Muscle of leg (tissue), 3 donors: ENCODE measurements at regions not wholly inside any gene's neighbourhood (a gene's known extent, or its start where the extent isn't known, plus 50 kb on each side); places are given as distances from the start of the nearest gene placed in this dataset.

ENCODE experiments used
- DNase-seq: peaks from one replicate; pipeline ENCODE4 v3.0.0; 2013
- H3K27ac ChIP-seq: one replicate; pipeline ENCODE4 v1.5.1; 2013; ENCODE audit warnings: mild to moderate bottlenecking, low read length, control low read depth
- H3K27me3 ChIP-seq: one replicate; pipeline ENCODE4 v1.6.1; 2013; ENCODE audit warnings: low read length; ENCODE audit not compliant: control insufficient read depth, insufficient read depth
- H3K36me3 ChIP-seq: one replicate; pipeline ENCODE4 v1.6.1; 2013; ENCODE audit warnings: low read length; ENCODE audit not compliant: control insufficient read depth, insufficient read depth
- H3K4me1 ChIP-seq: one replicate; pipeline ENCODE4 v1.6.1; 2013; ENCODE audit warnings: low read length; ENCODE audit not compliant: control insufficient read depth, insufficient read depth
- H3K4me3 ChIP-seq: one replicate; pipeline ENCODE4 v1.5.1; 2013; ENCODE audit warnings: low read length, control low read depth
- H3K9me3 ChIP-seq: replicated peaks from 2 replicates; pipeline ENCODE4 v1.6.1; 2013; ENCODE audit warnings: low read depth, low read length; ENCODE audit not compliant: control insufficient read depth
- WGBS: methylation state at CpG from one replicate; pipeline ENCODE4 v1.1.5; 2013; ENCODE audit warnings: missing lambda C conversion rate; ENCODE audit not compliant: insufficient coverage; 5-methylcytosine and 5-hydroxymethylcytosine counted together

DNA sequence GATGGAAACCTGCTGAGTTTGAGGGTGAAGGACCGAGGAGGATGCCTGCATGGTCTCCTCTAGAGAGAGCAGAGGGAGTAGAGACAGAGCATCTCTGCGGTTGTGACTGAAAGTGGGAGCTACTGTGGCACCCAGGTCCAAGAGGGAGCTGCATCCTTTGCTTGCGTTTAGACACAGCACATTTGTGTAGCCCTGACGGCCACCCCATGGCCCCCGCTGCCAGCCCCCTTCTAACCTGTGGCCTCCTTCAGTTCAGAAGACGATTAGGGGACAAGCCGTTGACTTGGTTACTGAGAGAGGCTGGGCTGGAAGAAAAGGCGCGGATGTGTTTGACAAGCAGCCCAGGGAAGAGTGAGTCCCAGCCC, 690.9 kb downstream of the BRD1 start:
- WGBS = 83% methylated on average over 8 of the region's 9 CpGs
- DNase-seq = no peak
- no peak overlapping the region for H3K4me3 ChIP-seq
- H3K27me3 ChIP-seq = no peaks in the 10 kb centered on the region
- no peaks in the 10 kb centered on the region for H3K36me3 ChIP-seq
- no peaks in the 10 kb centered on the region for H3K9me3 ChIP-seq
- H3K27ac ChIP-seq = no peak overlapping the region
- no peaks in the 10 kb centered on the region for H3K4me1 ChIP-seq

DNA sequence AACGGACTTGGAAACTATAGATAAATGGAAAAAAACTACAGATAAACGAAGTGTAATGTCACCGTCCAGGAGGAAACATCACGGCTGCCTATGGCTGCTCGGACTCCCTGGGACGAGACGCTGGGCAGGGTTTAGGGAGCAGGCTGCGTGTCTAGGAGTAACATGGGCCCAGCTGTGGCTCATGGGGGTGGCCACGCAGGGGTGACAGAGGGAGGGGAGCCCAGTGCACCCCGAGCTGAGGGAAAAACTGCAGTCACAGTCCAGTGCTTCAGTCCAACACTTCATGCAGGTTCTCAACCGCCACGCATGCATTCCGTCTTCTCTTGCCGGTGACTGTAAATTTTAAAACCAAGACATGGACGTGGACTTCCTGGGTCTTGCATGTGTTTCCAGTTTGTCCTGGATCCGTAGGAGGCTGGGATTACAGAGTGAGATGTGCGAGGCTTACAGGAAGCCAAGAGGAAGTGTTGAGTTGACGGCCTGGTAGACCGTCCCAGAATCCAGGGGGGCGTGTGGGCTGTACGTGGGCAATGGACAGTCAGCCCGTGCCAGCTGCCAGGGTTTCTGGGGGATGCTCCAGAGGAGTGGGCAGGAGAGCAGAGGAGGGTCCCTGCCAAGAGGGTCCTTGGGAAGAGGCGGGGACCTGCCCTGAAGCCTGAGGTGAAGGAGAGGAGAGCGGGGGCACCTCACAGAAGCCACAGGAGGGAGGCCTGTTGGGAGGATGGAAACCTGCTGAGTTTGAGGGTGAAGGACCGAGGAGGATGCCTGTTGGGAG, 691.4 kb downstream of the BRD1 start:
- no peak for DNase-seq
- 64% methylated on average over 25 of the region's 25 CpGs for WGBS
- no peak overlapping the region for H3K4me3 ChIP-seq
- no peaks in the 10 kb centered on the region for H3K27me3 ChIP-seq
- no peaks in the 10 kb centered on the region for H3K9me3 ChIP-seq
- H3K27ac ChIP-seq = no peak overlapping the region
- H3K4me1 ChIP-seq = no peaks in the 10 kb centered on the region
- no peaks in the 10 kb centered on the region for H3K36me3 ChIP-seq

DNA sequence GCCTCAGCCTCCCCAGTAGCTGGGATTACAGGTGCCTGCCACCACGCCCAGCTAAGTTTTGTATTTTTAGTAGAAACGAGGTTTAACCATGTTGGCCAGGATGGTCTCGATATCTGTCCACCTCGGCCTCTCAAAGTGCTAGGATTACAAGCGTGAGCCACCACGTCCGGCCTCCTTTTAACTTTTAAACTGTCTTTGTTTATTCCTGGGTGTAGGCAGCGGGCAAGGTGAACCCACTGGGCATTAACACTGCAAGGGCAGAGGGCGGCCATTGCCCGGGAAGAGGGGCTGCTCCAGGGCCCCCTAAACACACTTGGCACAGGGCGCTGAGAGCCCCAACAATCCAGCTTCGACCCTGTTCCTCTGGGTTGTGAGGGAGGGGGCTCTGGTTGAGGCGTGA, 693.6 kb downstream of the BRD1 start:
- DNase-seq = no peak
- H3K27me3 ChIP-seq = peaks cover 2% of the 10 kb centered on the region

DNA sequence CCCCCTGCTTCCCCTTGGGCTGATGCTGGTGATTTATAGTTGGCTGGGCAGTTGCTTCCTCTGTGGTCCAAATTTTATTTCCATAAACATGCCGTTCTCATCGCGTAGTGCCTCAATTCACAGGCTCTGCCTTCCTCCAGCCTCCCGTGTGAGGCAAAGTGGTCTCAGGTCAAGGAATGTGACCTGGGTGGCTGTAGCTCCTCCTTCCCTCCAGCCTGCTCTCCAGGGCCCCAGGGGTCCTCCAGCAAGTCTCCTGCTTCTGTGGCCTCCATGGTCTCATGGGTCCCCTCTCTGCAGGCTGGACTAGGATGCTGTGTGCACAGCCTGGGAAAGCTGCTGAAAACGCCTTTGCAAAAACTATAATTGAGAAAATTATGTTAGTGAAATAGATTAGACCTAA, 694.1 kb downstream of the BRD1 start:
- H3K27ac ChIP-seq = no peak overlapping the region
- H3K4me1 ChIP-seq = no peaks in the 10 kb centered on the region
- H3K4me3 ChIP-seq = no peak overlapping the region
- H3K36me3 ChIP-seq = no peaks in the 10 kb centered on the region
- no peaks in the 10 kb centered on the region for H3K9me3 ChIP-seq
- DNase-seq = no peak
- H3K27me3 ChIP-seq = peaks cover 2% of the 10 kb centered on the region
- WGBS = 11% methylated on average over 1 of the region's 5 CpGs

More for the DNA sequence above, 693.6 kb downstream of the BRD1 start:
- H3K9me3 ChIP-seq = no peaks in the 10 kb centered on the region
- H3K4me1 ChIP-seq = no peaks in the 10 kb centered on the region
- 90% methylated on average over 9 of the region's 13 CpGs for WGBS
- H3K36me3 ChIP-seq = no peaks in the 10 kb centered on the region
- H3K4me3 ChIP-seq = no peak overlapping the region
- no peak overlapping the region for H3K27ac ChIP-seq

DNA sequence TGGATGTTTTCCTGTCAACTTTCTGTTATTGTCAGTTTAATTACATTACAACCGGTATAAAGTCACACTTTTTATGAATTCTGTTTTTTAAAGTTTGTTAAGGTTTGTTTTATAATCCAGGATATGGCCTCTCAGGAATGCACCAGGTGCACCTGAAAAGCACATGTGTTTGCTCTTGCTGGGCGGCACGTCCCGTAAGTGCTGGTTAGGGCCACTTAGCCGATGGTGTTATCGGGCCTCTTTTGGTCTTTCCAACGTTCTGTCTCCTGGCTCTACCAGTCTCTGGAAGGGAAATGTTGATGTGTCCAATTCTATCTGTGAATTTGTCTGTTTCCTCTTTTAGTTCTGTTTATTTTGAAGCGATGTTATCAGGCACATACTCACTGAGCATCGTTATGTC, 695.7 kb downstream of the BRD1 start:
- 84% methylated on average over 4 of the region's 9 CpGs for WGBS
- Histone ChIP-seq H3K36me3 (no peaks in the 10 kb centered on the region), H3K9me3 (no peaks in the 10 kb centered on the region), H3K27ac (no peak overlapping the region), H3K4me3 (no peak overlapping the region), H3K4me1 (no peaks in the 10 kb centered on the region), H3K27me3 (peaks cover 2% of the 10 kb centered on the region)
- DNase-seq = no peak

DNA sequence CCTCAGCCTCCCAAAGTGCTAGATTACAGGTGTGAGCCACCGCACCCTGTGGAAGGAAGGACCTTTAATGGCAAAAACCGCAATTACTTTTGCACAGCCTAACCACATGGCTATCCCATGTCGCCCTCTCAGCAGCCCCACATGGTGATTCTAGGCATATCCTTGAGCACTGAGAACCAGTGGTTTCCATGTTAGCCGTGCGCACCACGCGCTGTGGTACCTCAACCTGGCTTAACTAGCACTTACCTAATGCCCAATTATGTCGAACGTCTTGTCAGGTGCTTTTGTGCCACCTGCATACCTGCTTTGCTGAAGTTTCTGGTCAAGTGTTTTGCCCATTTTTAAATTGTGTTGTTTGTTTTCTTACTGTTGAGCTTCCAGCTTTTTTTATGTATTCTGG, 697.9 kb downstream of the BRD1 start:
- peaks cover 2% of the 10 kb centered on the region for H3K27me3 ChIP-seq
- no peak overlapping the region for H3K4me3 ChIP-seq
- H3K4me1 ChIP-seq = no peaks in the 10 kb centered on the region
- no peak overlapping the region for H3K27ac ChIP-seq
- no peaks in the 10 kb centered on the region for H3K9me3 ChIP-seq
- no peaks in the 10 kb centered on the region for H3K36me3 ChIP-seq
- no peak for DNase-seq
- WGBS = 88% methylated on average over 6 of the region's 9 CpGs

DNA sequence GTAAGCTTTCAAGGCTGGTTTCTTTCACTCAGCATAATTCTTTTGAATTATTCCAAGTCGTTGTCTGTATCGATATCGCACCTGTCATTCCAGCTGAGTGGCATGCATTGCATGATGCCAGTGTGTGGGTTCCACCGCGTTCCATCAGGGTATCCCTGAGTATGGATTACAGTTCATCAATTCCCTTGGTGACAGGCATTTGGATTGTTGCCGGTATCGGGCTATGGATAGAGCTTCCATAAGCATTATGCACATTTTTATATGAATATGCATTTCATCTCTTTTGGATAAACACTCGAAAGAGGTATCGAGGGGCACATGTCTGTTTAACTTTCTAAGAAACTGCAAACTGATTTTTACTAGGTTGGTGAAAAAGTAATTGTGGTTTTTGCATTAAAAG, 698.8 kb downstream of the BRD1 start:
- H3K4me3 ChIP-seq = no peak overlapping the region
- DNase-seq = no peak
- H3K9me3 ChIP-seq = no peaks in the 10 kb centered on the region
- H3K4me1 ChIP-seq = no peaks in the 10 kb centered on the region
- H3K27ac ChIP-seq = no peak overlapping the region
- H3K27me3 ChIP-seq = peaks cover 2% of the 10 kb centered on the region
- 86% methylated on average over 4 of the region's 9 CpGs for WGBS
- H3K36me3 ChIP-seq = no peaks in the 10 kb centered on the region

DNA sequence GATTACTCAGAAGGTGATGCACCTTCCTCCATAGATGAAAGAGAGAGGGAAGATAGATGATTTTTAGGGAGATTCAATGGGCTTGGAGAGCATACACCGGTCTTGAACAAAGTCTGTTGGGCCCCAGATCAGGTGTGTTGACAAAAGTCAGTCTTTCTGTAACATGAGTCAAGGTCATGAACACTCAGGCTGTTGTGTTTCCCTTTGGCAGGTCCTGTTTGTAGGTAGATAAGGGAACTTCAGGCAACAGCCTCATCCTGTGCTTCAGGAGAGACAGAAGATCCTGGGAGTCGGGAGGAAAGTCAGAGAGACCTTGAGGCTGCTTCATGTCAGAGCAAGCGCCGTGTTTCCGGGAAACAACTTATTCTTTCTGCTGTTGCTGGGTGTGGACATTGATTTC, 703.1 kb downstream of the BRD1 start:
- no peak overlapping the region for H3K4me3 ChIP-seq
- H3K9me3 ChIP-seq = no peaks in the 10 kb centered on the region
- 74% methylated on average over 5 of the region's 5 CpGs for WGBS
- peaks cover 2% of the 10 kb centered on the region for H3K27me3 ChIP-seq
- peaks cover under 1% of the 10 kb centered on the region for H3K4me1 ChIP-seq
- H3K36me3 ChIP-seq = no peaks in the 10 kb centered on the region
- H3K27ac ChIP-seq = no peak overlapping the region
- DNase-seq = no peak

DNA sequence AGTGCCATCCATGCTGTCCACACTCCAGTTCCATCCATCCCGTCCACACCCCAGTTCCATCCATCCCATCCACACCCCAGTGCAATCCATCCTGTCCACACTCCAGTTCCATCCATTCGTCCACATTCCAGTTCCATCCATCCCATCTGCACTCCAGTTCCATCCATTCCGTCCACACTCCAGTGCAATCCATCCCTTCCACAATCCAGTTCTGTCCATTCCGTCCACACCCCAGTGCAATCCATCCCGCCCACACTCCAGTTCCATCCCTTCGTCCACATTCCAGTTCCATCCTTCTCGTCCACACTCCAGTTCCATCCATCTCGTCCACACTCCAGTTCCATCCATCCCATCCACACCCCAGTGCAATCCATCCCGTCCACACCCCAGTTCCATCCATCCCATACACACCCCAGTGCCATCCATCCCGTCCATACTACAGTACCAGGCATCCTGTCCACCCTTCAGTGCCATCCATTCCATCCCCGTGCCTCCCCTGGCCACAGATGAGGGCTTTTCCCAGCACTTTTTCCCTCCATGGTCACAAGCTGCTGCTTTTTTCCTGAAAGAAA, 704.0 kb downstream of the BRD1 start:
- H3K27me3 ChIP-seq = peaks cover 2% of the 10 kb centered on the region

DNA sequence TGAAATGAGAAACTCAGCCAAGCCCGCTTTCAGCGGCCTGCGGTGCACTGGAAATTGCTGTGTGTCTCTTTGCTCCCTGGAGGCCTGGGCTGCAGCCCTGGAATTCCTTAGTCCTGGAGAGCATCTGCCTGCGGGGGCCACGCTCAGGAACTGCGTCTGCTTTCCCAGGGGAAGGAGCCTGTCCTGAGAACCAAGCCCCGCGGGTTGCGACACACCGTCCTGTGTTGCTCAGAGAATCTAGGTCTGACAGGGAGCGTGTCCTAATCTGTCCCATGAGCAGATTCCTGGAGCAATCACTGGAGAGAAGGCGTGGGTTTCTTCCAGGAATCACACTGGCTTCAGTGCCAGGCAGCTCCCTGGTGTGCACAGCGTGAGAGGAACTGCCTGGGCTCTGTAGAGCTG, 708.1 kb downstream of the BRD1 start:
- no peak overlapping the region for H3K4me3 ChIP-seq

More for the DNA sequence above, 704.0 kb downstream of the BRD1 start:
- H3K4me3 ChIP-seq = no peak overlapping the region
- no peak overlapping the region for H3K27ac ChIP-seq
- WGBS = 78% methylated on average over 11 of the region's 11 CpGs
- H3K36me3 ChIP-seq = no peaks in the 10 kb centered on the region
- peaks cover 3% of the 10 kb centered on the region for H3K4me1 ChIP-seq
- no peak for DNase-seq
- no peaks in the 10 kb centered on the region for H3K9me3 ChIP-seq

More for the DNA sequence above, 708.1 kb downstream of the BRD1 start:
- peaks cover 3% of the 10 kb centered on the region for H3K4me1 ChIP-seq
- peak; percentile 8 for DNase-seq
- 18% methylated on average over 12 of the region's 13 CpGs for WGBS
- no peak overlapping the region for H3K27ac ChIP-seq
- peaks cover 2% of the 10 kb centered on the region for H3K27me3 ChIP-seq
- H3K9me3 ChIP-seq = no peaks in the 10 kb centered on the region
- no peaks in the 10 kb centered on the region for H3K36me3 ChIP-seq
